H9 (cell line): ENCODE measurements at regions not wholly inside any gene's neighbourhood (a gene's known extent, or its start where the extent isn't known, plus 50 kb on each side); places are given as distances from the start of the nearest gene placed in this dataset.

ENCODE experiments used
- DNase-seq: peaks from one replicate; pipeline ENCODE4 v3.0.0-alpha.2; 2017
- H2AFZ ChIP-seq: one replicate; pipeline ENCODE4 v1.6.1; 2013; ENCODE audit warnings: mild to moderate bottlenecking, low read length, control low read depth, moderate library complexity
- H2AK5ac ChIP-seq: 2 replicates; pipeline ENCODE4 v1.6.1; 2013; ENCODE audit warnings: low read length, control low read depth, mixed read lengths; ENCODE audit not compliant: insufficient read length
- H2BK120ac ChIP-seq: one replicate; pipeline ENCODE4 v1.6.1; 2013; ENCODE audit warnings: low read depth, mild to moderate bottlenecking, low read length, control low read depth, inconsistent platforms; ENCODE audit not compliant: poor library complexity, severe bottlenecking
- H2BK12ac ChIP-seq: 2 replicates; pipeline ENCODE4 v1.6.1; 2013; ENCODE audit warnings: low read length, control low read depth, mixed read lengths, low read depth; ENCODE audit not compliant: insufficient read length
- H2BK15ac ChIP-seq: 2 replicates; pipeline ENCODE4 v1.6.1; 2013; ENCODE audit warnings: low read depth, low read length, control low read depth
- H2BK20ac ChIP-seq: one replicate; pipeline ENCODE4 v1.6.1; 2013; ENCODE audit warnings: low read depth, mild to moderate bottlenecking, low read length, control low read depth, inconsistent platforms; ENCODE audit not compliant: poor library complexity, severe bottlenecking
- H2BK5ac ChIP-seq: 2 replicates; pipeline ENCODE4 v1.6.1; 2013; ENCODE audit warnings: low read length, control low read depth, mixed read lengths; ENCODE audit not compliant: insufficient read length
- H3K14ac ChIP-seq: 2 replicates; pipeline ENCODE4 v1.6.1; 2013; ENCODE audit warnings: low read length, control low read depth; ENCODE audit not compliant: insufficient read depth
- H3K18ac ChIP-seq: 2 replicates; pipeline ENCODE4 v1.6.1; 2013; ENCODE audit warnings: low read depth, mild to moderate bottlenecking, mixed read lengths, low read length, control low read depth; ENCODE audit not compliant: insufficient read length
- H3K23ac ChIP-seq: 2 replicates; pipeline ENCODE4 v1.6.1; 2013; ENCODE audit warnings: low read length, control low read depth, mixed read lengths, low read depth; ENCODE audit not compliant: insufficient read length
- H3K23me2 ChIP-seq: 2 replicates; pipeline ENCODE4 v1.6.1; 2013; ENCODE audit warnings: low read depth, mild to moderate bottlenecking, mixed read lengths, low read length, control low read depth; ENCODE audit not compliant: insufficient read length, poor library complexity, severe bottlenecking
- H3K27ac ChIP-seq: 2 replicates; pipeline ENCODE4 v1.5.1; 2013; ENCODE audit warnings: low read length, control low read depth, mixed read lengths, low read depth; ENCODE audit not compliant: insufficient read length
- H3K27me3 ChIP-seq: 2 replicates; pipeline ENCODE4 v1.6.1; 2013; ENCODE audit warnings: low read length, control low read depth, inconsistent platforms; ENCODE audit not compliant: insufficient read depth
- H3K4ac ChIP-seq: 2 replicates; pipeline ENCODE4 v1.6.1; 2013; ENCODE audit warnings: low read depth, mild to moderate bottlenecking, control low read depth, inconsistent platforms, low read length, moderate library complexity
- H3K4me1 ChIP-seq: 2 replicates; pipeline ENCODE4 v1.6.1; 2013; ENCODE audit warnings: low read length, control low read depth, inconsistent platforms; ENCODE audit not compliant: insufficient read depth
- H3K4me2 ChIP-seq: 2 replicates; pipeline ENCODE4 v1.6.1; 2013; ENCODE audit warnings: low read length, control low read depth, mixed read lengths; ENCODE audit not compliant: insufficient read length, insufficient read depth
- H3K56ac ChIP-seq: 2 replicates; pipeline ENCODE4 v1.6.1; 2013; ENCODE audit warnings: low read depth, mild to moderate bottlenecking, mixed read lengths, low read length, control low read depth; ENCODE audit not compliant: insufficient read length
- H3K79me1 ChIP-seq: 2 replicates; pipeline ENCODE4 v1.6.1; 2013; ENCODE audit warnings: low read depth, mild to moderate bottlenecking, moderate library complexity, low read length, control low read depth, inconsistent platforms; ENCODE audit not compliant: insufficient read depth, poor library complexity, severe bottlenecking
- H3K79me2 ChIP-seq: 2 replicates; pipeline ENCODE4 v1.6.1; 2013; ENCODE audit warnings: low read length, control low read depth, inconsistent platforms; ENCODE audit not compliant: insufficient read depth
- H3K9ac ChIP-seq: 2 replicates; pipeline ENCODE4 v1.6.1; 2013; ENCODE audit warnings: low read length, control low read depth, mixed read lengths; ENCODE audit not compliant: insufficient read length; ENCODE audit errors: extremely low read depth
- H3K9me3 ChIP-seq: one replicate; pipeline ENCODE4 v1.6.1; 2013; ENCODE audit warnings: low read depth, low read length, inconsistent platforms; ENCODE audit not compliant: control insufficient read depth
- H3T11ph ChIP-seq: one replicate; pipeline ENCODE4 v1.6.1; 2013; ENCODE audit warnings: mild to moderate bottlenecking, low read length, control low read depth, inconsistent platforms
- H4K20me1 ChIP-seq: one replicate; pipeline ENCODE4 v1.6.1; 2013; ENCODE audit not compliant: control insufficient read depth, insufficient read length, insufficient read depth
- H4K5ac ChIP-seq: 2 replicates; pipeline ENCODE4 v1.6.1; 2013; ENCODE audit warnings: low read depth, mild to moderate bottlenecking, mixed read lengths, low read length, control low read depth; ENCODE audit not compliant: insufficient read length
- H4K8ac ChIP-seq: replicated peaks from 2 replicates; pipeline ENCODE4 v1.6.1; 2013; ENCODE audit warnings: low read length, control low read depth, mixed read lengths, low read depth; ENCODE audit not compliant: insufficient read length
- H4K91ac ChIP-seq: 2 replicates; pipeline ENCODE4 v1.6.1; 2013; ENCODE audit warnings: low read depth, mild to moderate bottlenecking, moderate library complexity, mixed read lengths, low read length, control low read depth; ENCODE audit not compliant: insufficient read length
- H3K27ac Mint-ChIP-seq, 3 experiments: 2 replicates in 2 of 3; 3 replicates in 1 of 3; pipeline ENCODE4 v1.8.0; 2020 to 2021; ENCODE audit warnings: mixed read lengths in 3 of 3, mild to moderate bottlenecking in 1 of 3, moderate library complexity in 1 of 3
- H3K27me3 Mint-ChIP-seq: 2 replicates; pipeline ENCODE4 v1.8.0; 2021; ENCODE audit warnings: low read depth, mild to moderate bottlenecking, moderate library complexity, mixed read lengths
- H3K36me3 Mint-ChIP-seq, 3 experiments: 2 replicates in 2 of 3; 3 replicates in 1 of 3; pipeline ENCODE4 v1.8.0; 2020 to 2021; ENCODE audit warnings: low read depth in 3 of 3, mixed read lengths in 3 of 3; ENCODE audit not compliant: insufficient read depth in 1 of 3
- H3K4me1 Mint-ChIP-seq, 2 experiments: 2 replicates each; pipeline ENCODE4 v1.8.0; 2020; ENCODE audit warnings: mixed read lengths in 2 of 2
- H3K4me3 Mint-ChIP-seq, 2 experiments: 2 replicates in 1 of 2; 3 replicates in 1 of 2; pipeline ENCODE4 v1.8.0; 2020 to 2021; ENCODE audit warnings: mild to moderate bottlenecking in 2 of 2, mixed read lengths in 2 of 2, moderate library complexity in 1 of 2
- H3K9me3 Mint-ChIP-seq, 2 experiments: 2 replicates in 1 of 2; 3 replicates in 1 of 2; pipeline ENCODE4 v1.8.0; 2020; ENCODE audit warnings: mild to moderate bottlenecking in 2 of 2, mixed read lengths in 2 of 2, moderate library complexity in 1 of 2
- WGBS: extraction: QIAGEN DNeasy Blood & Tissue Kit; methylation state at CpG from one replicate; pipeline ENCODE4 v1.1.7; 2013; ENCODE audit warnings: missing lambda C conversion rate, low lambda C conversion rate, mixed read lengths; ENCODE audit not compliant: insufficient read length; ENCODE audit errors: extremely low coverage; 5-methylcytosine and 5-hydroxymethylcytosine counted together
- TF ChIP-seq, protein P1 (sequence below): fragments of 200-600 bp; sonication (generic); conservative IDR thresholded peaks from 3 replicates; pipeline ENCODE4 v1.8.0; 2021; ENCODE audit warnings: antibody characterized with exemption, mild to moderate bottlenecking

DNA sequence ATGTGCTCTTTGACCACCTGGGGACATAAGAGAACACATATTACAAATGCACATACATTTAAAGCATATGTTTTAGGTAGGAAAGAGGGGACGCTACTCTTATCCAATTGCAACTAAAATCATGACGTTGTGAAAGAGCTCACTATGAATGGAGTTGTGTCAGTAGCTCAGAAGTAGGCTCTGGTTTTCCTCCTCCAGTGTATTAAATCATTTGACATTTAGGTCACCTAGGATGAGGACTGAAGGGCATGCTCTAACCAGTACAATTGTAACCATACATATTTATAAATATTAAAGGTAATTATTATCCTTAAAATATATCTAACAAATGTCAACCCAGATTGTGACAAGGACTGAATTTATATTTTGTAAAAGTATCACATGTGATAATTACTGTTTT is 389.0 kb downstream of the KLF12 start:
- no CpG with 5 or more reads among the region's 2 CpGs for WGBS
- H3K36me3 Mint-ChIP-seq = peaks cover 0 to 13% (median 5%) of the 10 kb centered on the region in 3 experiments; a peak in 2 of 7 replicates
- Histone ChIP-seq H3T11ph (no peak overlapping the region), H4K20me1 (no peaks in the 10 kb centered on the region), H3K14ac (no peak overlapping the region), H3K79me2 (no peaks in the 10 kb centered on the region), H3K4ac (no peak overlapping the region), H2BK15ac (no peak overlapping the region), H3K56ac (no peak overlapping the region), H3K9me3 (no peaks in the 10 kb centered on the region), H2AK5ac (no peak overlapping the region), H3K18ac (no peak overlapping the region), H4K5ac (no peak overlapping the region), H3K27ac (no peak overlapping the region), H2AFZ (no peak overlapping the region), H3K23me2 (no peaks in the 10 kb centered on the region), H2BK20ac (no peak overlapping the region), H3K4me1 (no peaks in the 10 kb centered on the region), H3K4me2 (no peak overlapping the region), H3K23ac (no peak overlapping the region), H3K9ac (no peak overlapping the region), H2BK12ac (no peak overlapping the region), H4K8ac (no peak overlapping the region), H4K91ac (no peak overlapping the region), H2BK5ac (no peak overlapping the region), H3K79me1 (no peaks in the 10 kb centered on the region), H3K27me3 (no peaks in the 10 kb centered on the region), H2BK120ac (no peak overlapping the region)
- TF ChIP-seq, protein P1, sequence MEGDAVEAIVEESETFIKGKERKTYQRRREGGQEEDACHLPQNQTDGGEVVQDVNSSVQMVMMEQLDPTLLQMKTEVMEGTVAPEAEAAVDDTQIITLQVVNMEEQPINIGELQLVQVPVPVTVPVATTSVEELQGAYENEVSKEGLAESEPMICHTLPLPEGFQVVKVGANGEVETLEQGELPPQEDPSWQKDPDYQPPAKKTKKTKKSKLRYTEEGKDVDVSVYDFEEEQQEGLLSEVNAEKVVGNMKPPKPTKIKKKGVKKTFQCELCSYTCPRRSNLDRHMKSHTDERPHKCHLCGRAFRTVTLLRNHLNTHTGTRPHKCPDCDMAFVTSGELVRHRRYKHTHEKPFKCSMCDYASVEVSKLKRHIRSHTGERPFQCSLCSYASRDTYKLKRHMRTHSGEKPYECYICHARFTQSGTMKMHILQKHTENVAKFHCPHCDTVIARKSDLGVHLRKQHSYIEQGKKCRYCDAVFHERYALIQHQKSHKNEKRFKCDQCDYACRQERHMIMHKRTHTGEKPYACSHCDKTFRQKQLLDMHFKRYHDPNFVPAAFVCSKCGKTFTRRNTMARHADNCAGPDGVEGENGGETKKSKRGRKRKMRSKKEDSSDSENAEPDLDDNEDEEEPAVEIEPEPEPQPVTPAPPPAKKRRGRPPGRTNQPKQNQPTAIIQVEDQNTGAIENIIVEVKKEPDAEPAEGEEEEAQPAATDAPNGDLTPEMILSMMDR = no peak
- no peak for DNase-seq
- no peaks in the 10 kb centered on the region for H3K27me3 Mint-ChIP-seq
- H3K4me3 Mint-ChIP-seq = no peak overlapping the region
- H3K27ac Mint-ChIP-seq = no peak overlapping the region
- peaks cover 3 to 4% of the 10 kb centered on the region in 2 experiments; a peak in 4 of 5 replicates for H3K9me3 Mint-ChIP-seq
- peaks cover 22 to 32% of the 10 kb centered on the region in 2 experiments for H3K4me1 Mint-ChIP-seq
